Loucy (cell line): ENCODE measurements at regions not wholly inside any gene's neighbourhood (a gene's known extent, or its start where the extent isn't known, plus 50 kb on each side); places are given as distances from the start of the nearest gene placed in this dataset.

Source experiments
- CTCF ChIP-seq: fragments of 200-600 bp; sonication (generic); conservative IDR thresholded peaks from 2 replicates; pipeline ENCODE4 v1.5.1; 2014; ENCODE audit warnings: mild to moderate bottlenecking, antibody characterized with exemption, low read length
- EZH2phosphoT487 ChIP-seq: fragments of 200-600 bp; IDR thresholded peaks from 2 replicates; pipeline ENCODE4 v1.6.1; 2018; ENCODE audit warnings: antibody characterized with exemption, mild to moderate bottlenecking, moderate library complexity, borderline replicate concordance

GRCh38 chr13:21319869-21320641, 139.0 kb downstream of the ZDHHC20 start:
- TF ChIP-seq CTCF = no peak
- TF ChIP-seq EZH2phosphoT487 = no peak
